ENCODE measurements at regions not wholly inside any gene's neighbourhood (a gene's known extent, or its start where the extent isn't known, plus 50 kb on each side); places are given as distances from the start of the nearest gene placed in this dataset.

- intact Hi-C loops (cut with DNase I): no loop called here
- Histone ChIP-seq H3K9me3 (no peaks in the 10 kb centered on the region), H3K27me3 (no peaks in the 10 kb centered on the region), H3K4me1 (no peaks in the 10 kb centered on the region), H3K36me3 (no peaks in the 10 kb centered on the region), H3K4me3 (replicated peaks in 1 of 3) (no peak overlapping the region), H3K27ac (no peak overlapping the region)
- TF ChIP-seq CTCF (IDR thresholded peaks at IDR 0.05) (no peak), POLR2A (IDR thresholded peaks at IDR 0.05) (no peak)
- DNase-seq: no peak
These were observed 311.9 kb upstream of the POT1 start for GRCh38 chr7:125241548-125241947.

- Histone ChIP-seq H3K36me3 (no peaks in the 10 kb centered on the region), H3K9me3 (no peaks in the 10 kb centered on the region), H3K4me1 (no peaks in the 10 kb centered on the region), H3K27ac (no peak overlapping the region), H3K27me3 (no peaks in the 10 kb centered on the region), H3K4me3 (replicated peaks in 1 of 3) (no peak overlapping the region)
- TF ChIP-seq CTCF (IDR thresholded peaks at IDR 0.05) (no peak), POLR2A (IDR thresholded peaks at IDR 0.05) (no peak)
- intact Hi-C loops (cut with DNase I): no loop called here
- no peak for DNase-seq
- 94 to 98% methylated on average over 1 of the region's 1 CpG for WGBS, 2 donors
These were observed 293.0 kb upstream of the POT1 start for GRCh38 chr7:125222596-125222995.

- H3K27ac ChIP-seq: no peak overlapping the region
- intact Hi-C loops (cut with DNase I): no loop called here
- TF ChIP-seq CTCF (IDR thresholded peaks at IDR 0.05) (no peak), POLR2A (IDR thresholded peaks at IDR 0.05) (no peak)
- no peaks in the 10 kb centered on the region for H3K27me3 ChIP-seq
- H3K4me3 ChIP-seq (replicated peaks in 1 of 3): no peak overlapping the region
- no peak for DNase-seq
- H3K4me1 ChIP-seq: no peaks in the 10 kb centered on the region
- 83 to 85% methylated on average over 2 of the region's 2 CpGs for WGBS, 2 donors
- no peaks in the 10 kb centered on the region for H3K36me3 ChIP-seq
- no peaks in the 10 kb centered on the region for H3K9me3 ChIP-seq
These were observed 288.5 kb upstream of the POT1 start for GRCh38 chr7:125218076-125218475.

GRCh38 chr7:125201002-125201401 lies 271.4 kb upstream of the POT1 start:
- Histone ChIP-seq H3K4me1 (no peaks in the 10 kb centered on the region), H3K27ac (no peak overlapping the region), H3K36me3 (no peaks in the 10 kb centered on the region), H3K9me3 (no peaks in the 10 kb centered on the region), H3K27me3 (no peaks in the 10 kb centered on the region), H3K4me3 (replicated peaks in 1 of 3) (no peak overlapping the region)
- intact Hi-C loops (cut with DNase I): no loop called here
- WGBS, 2 donors: 85 to 88% methylated on average over 4 of the region's 4 CpGs
- no peak for TF ChIP-seq POLR2A (IDR thresholded peaks at IDR 0.05)
- no peak for TF ChIP-seq CTCF (IDR thresholded peaks at IDR 0.05)
- no peak for DNase-seq

- H3K36me3 ChIP-seq: no peaks in the 10 kb centered on the region
- no peak overlapping the region for H3K4me3 ChIP-seq (replicated peaks in 1 of 3)
- H3K27me3 ChIP-seq: no peaks in the 10 kb centered on the region
- TF ChIP-seq POLR2A (IDR thresholded peaks at IDR 0.05) (no peak), CTCF (IDR thresholded peaks at IDR 0.05) (no peak)
- DNase-seq: no peak
- intact Hi-C loops (cut with DNase I): no loop called here
- no peaks in the 10 kb centered on the region for H3K4me1 ChIP-seq
- WGBS, 2 donors: 73 to 74% methylated on average over 6 of the region's 6 CpGs
- no peaks in the 10 kb centered on the region for H3K9me3 ChIP-seq
- no peak overlapping the region for H3K27ac ChIP-seq
These were observed 268.2 kb upstream of the POT1 start for GRCh38 chr7:125197731-125198393.

All from thyroid gland (tissue), 4 donors.